AG09319 (cell line): ENCODE measurements at regions not wholly inside any gene's neighbourhood (a gene's known extent, or its start where the extent isn't known, plus 50 kb on each side); places are given as distances from the start of the nearest gene placed in this dataset.

Experiments used
- DNase-seq: peaks from one replicate; pipeline ENCODE4 v3.0.0-alpha.2; 2010; ENCODE audit warnings: low read depth; ENCODE audit errors: extremely low read depth
- CTCF ChIP-seq: IDR thresholded peaks from 2 replicates; pipeline ENCODE4 v1.5.1; 2011; ENCODE audit warnings: low read depth, mild to moderate bottlenecking, inconsistent platforms, low read length, moderate library complexity

GRCh38 chr4:53866055-53866454 lies 198.3 kb downstream of the CHIC2 start:
- no peak for DNase-seq
- TF ChIP-seq CTCF, result no peak

GRCh38 chr4:53865054-53865453 lies 199.4 kb downstream of the CHIC2 start:
- DNase-seq, result no peak
- TF ChIP-seq CTCF, result no peak

- TF ChIP-seq CTCF, result no peak
- no peak for DNase-seq
Measured at GRCh38 chr4:53863736-53864365, 200.6 kb downstream of the CHIC2 start.

- DNase-seq, result peak; percentile 4
- no peak for TF ChIP-seq CTCF
Measured at GRCh38 chr4:53863158-53863557, 201.2 kb downstream of the CHIC2 start.

GRCh38 chr4:53861856-53862610 lies 202.4 kb downstream of the CHIC2 start:
- no peak for TF ChIP-seq CTCF
- peak; percentile 72 for DNase-seq

GRCh38 chr4:53859305-53859704 lies 205.1 kb downstream of the CHIC2 start:
- DNase-seq, result no peak
- TF ChIP-seq CTCF, result no peak

GRCh38 chr4:53858744-53859143 lies 205.7 kb downstream of the CHIC2 start:
- no peak for DNase-seq
- no peak for TF ChIP-seq CTCF
